ENCODE measurements at regions not wholly inside any gene's neighbourhood (a gene's known extent, or its start where the extent isn't known, plus 50 kb on each side); places are given as distances from the start of the nearest gene placed in this dataset.

DNA sequence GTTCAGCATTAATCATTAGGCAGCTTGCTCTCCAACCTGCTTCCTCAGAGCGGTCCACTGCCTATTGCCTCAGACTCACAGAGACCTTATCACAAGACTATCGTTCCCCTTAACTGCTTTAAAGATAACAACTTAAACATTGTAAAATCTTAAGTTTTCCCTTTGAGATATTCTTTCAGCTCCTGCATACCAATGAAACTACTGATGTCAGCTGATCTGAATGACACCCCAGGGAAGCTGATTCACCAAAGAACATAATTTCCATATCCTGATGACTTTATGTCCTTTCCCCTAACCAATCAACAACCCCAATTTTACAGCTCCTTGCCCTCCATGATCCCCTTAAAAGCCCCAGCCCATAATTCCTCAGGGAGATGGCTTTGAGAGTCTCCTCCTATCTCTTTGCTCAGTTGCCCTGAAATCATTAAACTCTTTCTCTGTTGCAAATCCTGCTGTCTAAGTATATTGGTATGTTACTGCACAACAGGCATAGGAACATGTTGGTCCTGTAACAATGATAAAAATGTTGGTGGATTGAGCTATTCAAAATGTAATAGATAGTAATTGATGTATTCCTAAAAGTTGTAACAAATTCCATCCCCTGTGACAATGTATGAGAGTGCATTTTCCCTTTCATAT is 621.4 kb upstream of the RGS18 start:
- TF ChIP-seq POLR2A (IDR thresholded peaks at IDR 0.05) (no peak), POLR2AphosphoS5 (IDR thresholded peaks at IDR 0.05) (no peak), CTCF (IDR thresholded peaks at IDR 0.05) (no peak)

Measured in suprapubic skin (tissue), 4 donors.